ENCODE measurements at regions not wholly inside any gene's neighbourhood (a gene's known extent, or its start where the extent isn't known, plus 50 kb on each side); places are given as distances from the start of the nearest gene placed in this dataset.

DNA sequence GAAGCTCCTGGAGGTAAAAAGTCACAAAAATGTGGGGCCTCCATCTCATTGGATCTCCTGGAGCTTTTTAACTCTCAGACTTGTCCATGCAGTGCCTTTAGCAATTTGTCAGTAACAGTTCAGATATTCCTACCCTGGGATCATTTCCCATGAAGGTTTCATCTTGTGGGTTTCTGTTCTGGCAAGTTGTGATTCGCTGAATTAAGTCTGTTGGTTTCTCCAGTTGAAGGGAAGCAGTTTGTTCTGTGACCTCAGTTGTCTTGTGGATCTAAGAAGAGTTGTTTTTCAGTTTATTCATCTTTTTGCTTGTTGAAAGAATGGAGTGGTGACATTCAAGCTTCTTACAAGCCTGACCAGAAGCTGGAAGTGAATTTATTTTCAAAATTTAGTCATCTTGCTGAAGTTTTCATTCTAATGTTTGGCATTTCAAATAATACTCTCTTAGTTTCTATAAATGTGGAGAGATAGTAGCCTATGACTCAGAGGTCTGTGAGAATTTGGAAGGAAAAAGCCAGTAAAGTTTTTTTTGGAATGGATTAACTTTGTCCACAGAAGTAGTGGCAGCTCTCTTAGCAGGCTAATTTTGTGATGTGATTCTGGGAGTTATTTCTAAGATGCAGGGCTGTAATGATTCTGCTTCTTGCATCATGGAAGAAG is 120.1 kb upstream of the CSNK1A1L start:
- Histone ChIP-seq H3K27ac (no peak overlapping the region), H3K9me3 (peaks cover 0 to 46% (median 26%) of the 10 kb centered on the region in 8 donors), H3K4me3 (no peak overlapping the region), H3K36me3 (no peaks in the 10 kb centered on the region), H3K4me1 (no peaks in the 10 kb centered on the region), H3K27me3 (replicated peaks in 1 of 7) (no peaks in the 10 kb centered on the region)
- WGBS, 5 donors: 58 to 71% (median 68%) methylated on average over 1 of the region's 1 CpG
- intact Hi-C loops (cut with DNase I; ENCODE audit: low total_unique reads): no loop called here
- no peak for DNase-seq
- TF ChIP-seq, protein P1, sequence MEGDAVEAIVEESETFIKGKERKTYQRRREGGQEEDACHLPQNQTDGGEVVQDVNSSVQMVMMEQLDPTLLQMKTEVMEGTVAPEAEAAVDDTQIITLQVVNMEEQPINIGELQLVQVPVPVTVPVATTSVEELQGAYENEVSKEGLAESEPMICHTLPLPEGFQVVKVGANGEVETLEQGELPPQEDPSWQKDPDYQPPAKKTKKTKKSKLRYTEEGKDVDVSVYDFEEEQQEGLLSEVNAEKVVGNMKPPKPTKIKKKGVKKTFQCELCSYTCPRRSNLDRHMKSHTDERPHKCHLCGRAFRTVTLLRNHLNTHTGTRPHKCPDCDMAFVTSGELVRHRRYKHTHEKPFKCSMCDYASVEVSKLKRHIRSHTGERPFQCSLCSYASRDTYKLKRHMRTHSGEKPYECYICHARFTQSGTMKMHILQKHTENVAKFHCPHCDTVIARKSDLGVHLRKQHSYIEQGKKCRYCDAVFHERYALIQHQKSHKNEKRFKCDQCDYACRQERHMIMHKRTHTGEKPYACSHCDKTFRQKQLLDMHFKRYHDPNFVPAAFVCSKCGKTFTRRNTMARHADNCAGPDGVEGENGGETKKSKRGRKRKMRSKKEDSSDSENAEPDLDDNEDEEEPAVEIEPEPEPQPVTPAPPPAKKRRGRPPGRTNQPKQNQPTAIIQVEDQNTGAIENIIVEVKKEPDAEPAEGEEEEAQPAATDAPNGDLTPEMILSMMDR (IDR thresholded peaks at IDR 0.05 in 8 of 11, conservative IDR thresholded peaks at IDR 0.05 in 3 of 11): no peak
- TF ChIP-seq POLR2A (IDR thresholded peaks at IDR 0.05) (no peak), POLR2AphosphoS5 (IDR thresholded peaks at IDR 0.05) (no peak)

DNA sequence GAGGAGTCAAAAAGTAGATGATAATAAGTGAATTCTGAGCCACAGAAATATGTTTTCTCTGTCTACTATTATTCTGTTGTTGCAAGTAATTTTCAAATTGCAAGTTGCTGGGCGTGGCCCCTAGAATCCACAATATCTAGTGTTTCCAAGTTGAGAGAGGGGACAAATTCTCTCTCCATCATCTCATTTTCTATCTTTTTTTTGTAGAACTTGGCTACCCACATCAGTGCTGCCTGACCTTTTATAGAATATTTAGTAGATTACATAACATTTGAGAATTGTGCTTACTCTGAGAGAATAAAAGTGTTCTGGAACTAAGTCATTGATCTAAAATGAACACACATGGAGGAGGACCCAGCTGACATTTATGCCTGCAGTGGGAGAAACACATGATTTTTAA is 110.9 kb upstream of the CSNK1A1L start:
- Histone ChIP-seq H3K4me3 (no peak overlapping the region), H3K27ac (no peak overlapping the region), H3K27me3 (replicated peaks in 1 of 7) (no peaks in the 10 kb centered on the region), H3K4me1 (no peaks in the 10 kb centered on the region), H3K9me3 (peaks cover 0 to 9% (median 0%) of the 10 kb centered on the region in 8 donors), H3K36me3 (no peaks in the 10 kb centered on the region)
- intact Hi-C loops (cut with DNase I; ENCODE audit: low total_unique reads): no loop called here
- TF ChIP-seq POLR2AphosphoS5 (IDR thresholded peaks at IDR 0.05) (no peak), POLR2A (IDR thresholded peaks at IDR 0.05) (no peak)
- TF ChIP-seq, protein P1 (IDR thresholded peaks at IDR 0.05 in 8 of 11, conservative IDR thresholded peaks at IDR 0.05 in 3 of 11): no peak
- no peak for DNase-seq
- WGBS, 5 donors: 59 to 91% (median 73%) methylated on average over 1 of the region's 1 CpG

DNA sequence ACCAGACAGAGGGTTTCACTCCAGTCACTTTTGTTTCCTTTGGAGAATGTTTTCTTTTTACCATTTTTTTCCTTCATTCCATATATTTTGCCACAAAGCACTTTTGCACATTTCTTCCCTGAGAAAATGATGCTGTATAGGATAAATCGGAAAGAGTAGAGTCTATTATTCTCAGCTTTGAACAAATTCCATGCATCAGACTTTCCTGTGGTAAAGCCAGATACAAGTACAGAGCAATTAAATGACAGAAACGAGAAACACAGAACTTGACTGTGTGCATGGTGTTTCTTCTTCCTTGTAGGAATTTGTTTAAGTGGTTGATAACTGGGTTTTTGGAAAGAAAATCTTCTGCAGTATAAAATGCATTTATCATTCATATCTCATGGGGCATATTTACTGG is 107.4 kb upstream of the CSNK1A1L start:
- Histone ChIP-seq H3K36me3 (no peaks in the 10 kb centered on the region), H3K4me1 (no peaks in the 10 kb centered on the region), H3K27me3 (replicated peaks in 1 of 7) (no peaks in the 10 kb centered on the region), H3K4me3 (no peak overlapping the region), H3K27ac (no peak overlapping the region), H3K9me3 (peaks cover 0 to 5% (median 0%) of the 10 kb centered on the region in 8 donors)
- intact Hi-C loops (cut with DNase I; ENCODE audit: low total_unique reads): no loop called here
- TF ChIP-seq POLR2AphosphoS5 (IDR thresholded peaks at IDR 0.05): no peak
- TF ChIP-seq POLR2A (IDR thresholded peaks at IDR 0.05): no peak
- TF ChIP-seq, protein P1 (IDR thresholded peaks at IDR 0.05 in 8 of 11, conservative IDR thresholded peaks at IDR 0.05 in 3 of 11): no peak
- WGBS, 5 donors: 74 to 89% (median 81%) methylated on average over 2 of the region's 2 CpGs
- DNase-seq: no peak

DNA sequence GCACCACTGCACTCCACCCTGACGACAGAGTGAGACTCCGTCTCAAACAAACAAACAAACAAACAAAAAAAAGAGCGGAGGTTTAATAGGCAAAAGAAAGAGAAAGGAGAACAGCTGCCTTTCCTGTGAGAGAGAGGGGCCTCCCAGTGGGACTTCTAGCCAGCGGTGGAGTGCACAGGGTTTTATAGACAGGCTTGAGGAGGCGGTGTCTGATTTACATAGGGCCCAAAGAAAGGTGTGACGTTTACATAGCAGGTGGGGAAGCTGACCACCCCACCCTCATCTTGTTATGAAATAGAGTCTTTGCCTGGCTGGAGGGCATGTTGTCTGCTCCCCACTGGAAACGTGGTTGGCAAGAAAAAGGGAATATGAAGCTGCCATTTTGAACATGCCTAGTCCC is 106.0 kb upstream of the CSNK1A1L start:
- Histone ChIP-seq H3K36me3 (no peaks in the 10 kb centered on the region), H3K4me3 (no peak overlapping the region), H3K27me3 (replicated peaks in 1 of 7) (no peaks in the 10 kb centered on the region), H3K27ac (no peak overlapping the region), H3K4me1 (no peaks in the 10 kb centered on the region), H3K9me3 (no peaks in the 10 kb centered on the region)
- WGBS, 5 donors: 67 to 80% (median 74%) methylated on average over 7 of the region's 7 CpGs
- no peak for DNase-seq
- intact Hi-C loops (cut with DNase I; ENCODE audit: low total_unique reads): no loop called here
- TF ChIP-seq, protein P1 (IDR thresholded peaks at IDR 0.05 in 8 of 11, conservative IDR thresholded peaks at IDR 0.05 in 3 of 11): no peak
- TF ChIP-seq POLR2A (IDR thresholded peaks at IDR 0.05): no peak
- no peak for TF ChIP-seq POLR2AphosphoS5 (IDR thresholded peaks at IDR 0.05)
